ENCODE measurements at regions not wholly inside any gene's neighbourhood (a gene's known extent, or its start where the extent isn't known, plus 50 kb on each side); places are given as distances from the start of the nearest gene placed in this dataset.

DNA sequence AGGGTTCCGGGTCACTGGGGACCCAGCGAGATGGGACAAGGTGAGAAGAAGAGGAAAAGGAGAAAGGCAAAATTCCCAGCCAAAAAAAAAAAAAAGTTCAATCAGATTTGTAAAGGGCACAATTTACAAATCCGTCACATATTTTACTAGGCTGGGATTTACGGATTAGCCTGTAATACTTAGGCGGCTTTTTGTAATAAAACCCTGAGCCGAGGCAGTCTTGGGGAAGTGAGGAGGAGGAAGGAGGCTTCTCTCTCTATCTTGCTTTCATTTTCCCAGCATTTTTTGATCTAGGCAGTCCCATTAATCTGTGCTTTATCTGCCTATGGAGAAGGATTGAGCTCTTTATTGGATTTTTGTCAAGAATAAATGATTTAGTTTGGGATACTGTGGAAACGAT is 130.6 kb upstream of the SDK2 start:
- TF ChIP-seq, protein P1, sequence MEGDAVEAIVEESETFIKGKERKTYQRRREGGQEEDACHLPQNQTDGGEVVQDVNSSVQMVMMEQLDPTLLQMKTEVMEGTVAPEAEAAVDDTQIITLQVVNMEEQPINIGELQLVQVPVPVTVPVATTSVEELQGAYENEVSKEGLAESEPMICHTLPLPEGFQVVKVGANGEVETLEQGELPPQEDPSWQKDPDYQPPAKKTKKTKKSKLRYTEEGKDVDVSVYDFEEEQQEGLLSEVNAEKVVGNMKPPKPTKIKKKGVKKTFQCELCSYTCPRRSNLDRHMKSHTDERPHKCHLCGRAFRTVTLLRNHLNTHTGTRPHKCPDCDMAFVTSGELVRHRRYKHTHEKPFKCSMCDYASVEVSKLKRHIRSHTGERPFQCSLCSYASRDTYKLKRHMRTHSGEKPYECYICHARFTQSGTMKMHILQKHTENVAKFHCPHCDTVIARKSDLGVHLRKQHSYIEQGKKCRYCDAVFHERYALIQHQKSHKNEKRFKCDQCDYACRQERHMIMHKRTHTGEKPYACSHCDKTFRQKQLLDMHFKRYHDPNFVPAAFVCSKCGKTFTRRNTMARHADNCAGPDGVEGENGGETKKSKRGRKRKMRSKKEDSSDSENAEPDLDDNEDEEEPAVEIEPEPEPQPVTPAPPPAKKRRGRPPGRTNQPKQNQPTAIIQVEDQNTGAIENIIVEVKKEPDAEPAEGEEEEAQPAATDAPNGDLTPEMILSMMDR (IDR thresholded peaks at IDR 0.05 in 2 of 3, conservative IDR thresholded peaks at IDR 0.05 in 1 of 3; ENCODE audit: borderline replicate concordance in 1 of 3, insufficient read depth in 1 of 3, low read depth in 2 of 3, low read length in 2 of 3): no peak
- TF ChIP-seq, protein P2, sequence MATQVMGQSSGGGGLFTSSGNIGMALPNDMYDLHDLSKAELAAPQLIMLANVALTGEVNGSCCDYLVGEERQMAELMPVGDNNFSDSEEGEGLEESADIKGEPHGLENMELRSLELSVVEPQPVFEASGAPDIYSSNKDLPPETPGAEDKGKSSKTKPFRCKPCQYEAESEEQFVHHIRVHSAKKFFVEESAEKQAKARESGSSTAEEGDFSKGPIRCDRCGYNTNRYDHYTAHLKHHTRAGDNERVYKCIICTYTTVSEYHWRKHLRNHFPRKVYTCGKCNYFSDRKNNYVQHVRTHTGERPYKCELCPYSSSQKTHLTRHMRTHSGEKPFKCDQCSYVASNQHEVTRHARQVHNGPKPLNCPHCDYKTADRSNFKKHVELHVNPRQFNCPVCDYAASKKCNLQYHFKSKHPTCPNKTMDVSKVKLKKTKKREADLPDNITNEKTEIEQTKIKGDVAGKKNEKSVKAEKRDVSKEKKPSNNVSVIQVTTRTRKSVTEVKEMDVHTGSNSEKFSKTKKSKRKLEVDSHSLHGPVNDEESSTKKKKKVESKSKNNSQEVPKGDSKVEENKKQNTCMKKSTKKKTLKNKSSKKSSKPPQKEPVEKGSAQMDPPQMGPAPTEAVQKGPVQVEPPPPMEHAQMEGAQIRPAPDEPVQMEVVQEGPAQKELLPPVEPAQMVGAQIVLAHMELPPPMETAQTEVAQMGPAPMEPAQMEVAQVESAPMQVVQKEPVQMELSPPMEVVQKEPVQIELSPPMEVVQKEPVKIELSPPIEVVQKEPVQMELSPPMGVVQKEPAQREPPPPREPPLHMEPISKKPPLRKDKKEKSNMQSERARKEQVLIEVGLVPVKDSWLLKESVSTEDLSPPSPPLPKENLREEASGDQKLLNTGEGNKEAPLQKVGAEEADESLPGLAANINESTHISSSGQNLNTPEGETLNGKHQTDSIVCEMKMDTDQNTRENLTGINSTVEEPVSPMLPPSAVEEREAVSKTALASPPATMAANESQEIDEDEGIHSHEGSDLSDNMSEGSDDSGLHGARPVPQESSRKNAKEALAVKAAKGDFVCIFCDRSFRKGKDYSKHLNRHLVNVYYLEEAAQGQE (IDR thresholded peaks at IDR 0.05; ENCODE audit: low read depth): no peak
- no peak for TF ChIP-seq POLR2A (IDR thresholded peaks at IDR 0.05; ENCODE audit: borderline replicate concordance, extremely low read depth, insufficient read depth, insufficient read length)
- TF ChIP-seq, protein P3, sequence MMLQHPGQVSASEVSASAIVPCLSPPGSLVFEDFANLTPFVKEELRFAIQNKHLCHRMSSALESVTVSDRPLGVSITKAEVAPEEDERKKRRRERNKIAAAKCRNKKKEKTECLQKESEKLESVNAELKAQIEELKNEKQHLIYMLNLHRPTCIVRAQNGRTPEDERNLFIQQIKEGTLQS (IDR thresholded peaks at IDR 0.05): no peak
- TF ChIP-seq CEBPB (IDR thresholded peaks at IDR 0.05; ENCODE audit: low read depth): no peak

All from HCT116 (cell line).